Suprapubic skin (tissue), 3 donors: ENCODE measurements at regions not wholly inside any gene's neighbourhood (a gene's known extent, or its start where the extent isn't known, plus 50 kb on each side); places are given as distances from the start of the nearest gene placed in this dataset.

Experiments used
- CTCF ChIP-seq, 2 donors: fragments of 200-600 bp in 1 of 2; fragments of 450-650 bp in 1 of 2; sonication (generic) in 1 of 2; IDR thresholded peaks; one replicate each; pipeline ENCODE4 v1.5.1; 2016 to 2019; ENCODE audit warnings: antibody characterized with exemption in 2 of 2, mild to moderate bottlenecking in 1 of 2, moderate library complexity in 1 of 2
- POLR2AphosphoS5 ChIP-seq, 3 donors: sonication (generic); formaldehyde crosslinking; IDR thresholded peaks; one replicate each; pipeline ENCODE4 v1.6.1; 2017; ENCODE audit warnings: antibody characterized with exemption in 3 of 3

GRCh38 chr15:79378394-79379109 lies 53.6 kb upstream of the MINAR1 start:
- TF ChIP-seq CTCF (IDR thresholded peaks at IDR 0.05): no peak
- no peak for TF ChIP-seq POLR2AphosphoS5 (IDR thresholded peaks at IDR 0.05)
